ENCODE measurements at regions not wholly inside any gene's neighbourhood (a gene's known extent, or its start where the extent isn't known, plus 50 kb on each side); places are given as distances from the start of the nearest gene placed in this dataset.
"Not testable (repeated sequence)": the region's sequence is repeated elsewhere in the genome, so short reads cannot be mapped to it uniquely, and the experiment has no call there.

DNA sequence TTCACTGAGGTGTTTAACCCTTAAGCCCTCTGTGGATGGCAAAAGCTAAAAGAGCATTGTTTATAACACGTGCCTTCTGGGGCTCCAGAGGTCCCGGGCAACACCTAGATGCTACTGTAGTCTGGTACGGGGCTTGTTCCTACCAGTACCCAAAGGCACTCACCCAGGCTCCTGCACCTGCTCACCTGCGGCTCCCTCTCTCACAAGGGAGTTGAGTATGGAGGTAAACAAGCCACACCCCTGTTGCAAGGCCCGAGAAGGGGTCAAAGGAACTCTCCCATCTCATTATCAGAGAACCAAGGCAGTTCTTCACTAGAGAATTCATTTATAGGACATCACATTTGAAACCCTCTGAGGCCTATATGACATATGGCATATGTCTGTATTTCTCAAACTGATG is 53.4 kb upstream of the IL6ST start:
- ChIA-PET POLR2A (no interaction called here), CTCF (no interaction called here)
- TF ChIP-seq CTBP1 (IDR thresholded peaks at IDR 0.05; ENCODE audit: borderline replicate concordance) = no peak
- no peak for TF ChIP-seq ARNT (IDR thresholded peaks at IDR 0.05)
- TF ChIP-seq NFRKB (IDR thresholded peaks at IDR 0.05) = no peak
- TF ChIP-seq FOXM1 (IDR thresholded peaks at IDR 0.05; ENCODE audit: borderline replicate concordance) = no peak
- TF ChIP-seq ZNF384 (IDR thresholded peaks at IDR 0.05) = no peak
- no peak for DNase-seq (ENCODE audit: extremely low spot score)

DNA sequence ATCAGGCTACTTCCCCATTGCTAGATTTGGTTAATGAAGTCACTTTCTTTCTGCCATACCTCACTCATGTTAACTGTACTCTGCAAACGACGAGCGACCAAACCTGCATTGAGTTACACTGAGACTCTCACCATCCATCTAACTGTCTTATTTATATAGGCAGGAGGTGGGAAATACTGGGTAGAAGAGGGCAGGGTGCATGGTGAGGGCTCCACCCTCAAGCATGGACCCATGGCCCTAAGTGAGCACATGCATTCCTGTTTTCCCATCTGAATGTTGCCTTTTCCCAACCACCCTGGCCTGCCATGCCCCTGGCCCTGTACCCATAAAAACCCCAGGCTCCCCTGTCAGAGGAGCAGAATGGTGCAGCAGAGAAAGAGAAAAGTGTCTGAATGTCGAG is 52.7 kb upstream of the IL6ST start:
- no peak for DNase-seq (ENCODE audit: extremely low spot score)
- no peak for TF ChIP-seq CTBP1 (IDR thresholded peaks at IDR 0.05; ENCODE audit: borderline replicate concordance)
- no peak for TF ChIP-seq FOXA1 (IDR thresholded peaks at IDR 0.05)
- TF ChIP-seq L3MBTL2 (conservative IDR thresholded peaks at IDR 0.05) = no peak
- no peak for TF ChIP-seq SUZ12 (IDR thresholded peaks at IDR 0.05)
- TF ChIP-seq ARNT (IDR thresholded peaks at IDR 0.05) = no peak
- TF ChIP-seq ELF4 (IDR thresholded peaks at IDR 0.05) = no peak
- no peak for TF ChIP-seq HDGF (IDR thresholded peaks at IDR 0.05; ENCODE audit: borderline replicate concordance)
- TF ChIP-seq NFRKB (IDR thresholded peaks at IDR 0.05) = no peak
- TF ChIP-seq FOXM1 (IDR thresholded peaks at IDR 0.05; ENCODE audit: borderline replicate concordance) = no peak
- TF ChIP-seq SP1 (IDR thresholded peaks at IDR 0.05) = no peak
- TF ChIP-seq TARDBP (IDR thresholded peaks at IDR 0.05) = no peak
- TF ChIP-seq BHLHE40 (IDR thresholded peaks at IDR 0.05; ENCODE audit: borderline replicate concordance) = no peak
- TF ChIP-seq LEF1 (IDR thresholded peaks at IDR 0.05; ENCODE audit: borderline replicate concordance) = no peak
- no peak for TF ChIP-seq FOXK2 (IDR thresholded peaks at IDR 0.05)
- no peak for TF ChIP-seq ZNF384 (IDR thresholded peaks at IDR 0.05)
- TF ChIP-seq, protein P1, sequence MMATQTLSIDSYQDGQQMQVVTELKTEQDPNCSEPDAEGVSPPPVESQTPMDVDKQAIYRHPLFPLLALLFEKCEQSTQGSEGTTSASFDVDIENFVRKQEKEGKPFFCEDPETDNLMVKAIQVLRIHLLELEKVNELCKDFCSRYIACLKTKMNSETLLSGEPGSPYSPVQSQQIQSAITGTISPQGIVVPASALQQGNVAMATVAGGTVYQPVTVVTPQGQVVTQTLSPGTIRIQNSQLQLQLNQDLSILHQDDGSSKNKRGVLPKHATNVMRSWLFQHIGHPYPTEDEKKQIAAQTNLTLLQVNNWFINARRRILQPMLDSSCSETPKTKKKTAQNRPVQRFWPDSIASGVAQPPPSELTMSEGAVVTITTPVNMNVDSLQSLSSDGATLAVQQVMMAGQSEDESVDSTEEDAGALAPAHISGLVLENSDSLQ (IDR thresholded peaks at IDR 0.05) = no peak
- CTCF ChIA-PET = no interaction called here
- POLR2A ChIA-PET = no interaction called here

- no peak for DNase-seq (ENCODE audit: extremely low spot score)
- TF ChIP-seq CTBP1 (IDR thresholded peaks at IDR 0.05; ENCODE audit: borderline replicate concordance) (no peak), FOXK2 (IDR thresholded peaks at IDR 0.05) (no peak)
- CTCF ChIA-PET = no interaction called here
- POLR2A ChIA-PET = no interaction called here
Observed at GRCh38 chr5:56045469-56045868, 50.7 kb upstream of the IL6ST start.

DNA sequence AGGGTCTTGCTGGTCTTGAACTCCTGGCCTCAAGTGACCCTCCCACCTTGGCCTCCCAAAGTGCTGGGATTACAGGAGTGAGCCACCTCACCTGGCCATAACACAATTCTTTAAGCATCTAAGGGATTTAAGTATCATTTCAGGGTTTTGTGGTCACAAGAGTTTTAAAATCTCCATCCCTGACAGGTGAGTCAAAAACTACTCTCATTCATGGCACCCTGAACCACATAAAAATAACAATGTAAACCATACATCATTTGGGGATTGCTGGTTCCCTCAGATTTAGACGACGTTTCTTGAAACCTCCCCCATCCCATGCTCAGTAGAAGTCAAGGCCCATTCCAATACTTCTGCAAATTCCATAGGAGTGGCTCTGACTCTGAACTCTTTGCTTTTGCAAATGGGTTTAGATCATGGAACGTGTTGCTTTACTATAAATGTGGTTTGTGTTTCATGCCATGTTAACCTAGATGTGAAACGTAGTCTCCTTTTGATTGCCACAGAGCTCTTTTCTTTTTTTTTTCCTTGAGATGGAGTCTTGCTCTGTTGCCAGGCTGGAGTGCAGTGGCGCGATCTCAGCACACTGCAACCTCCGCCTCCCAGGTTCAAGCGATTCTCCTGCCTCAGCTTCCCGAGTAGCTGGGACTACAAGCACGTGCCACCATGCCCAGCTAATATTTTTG is 50.1 kb upstream of the IL6ST start:
- DNase-seq (ENCODE audit: extremely low spot score); POLR2A ChIA-PET: not testable (repeated sequence)
- CTCF ChIA-PET = interaction anchor here (0.6 kb wide), 1 partner anchor 12 kb away, joined by 6 read pairs; no protein-coding TSS in a partner anchor
